RCC 7860 (cell line): ENCODE measurements at regions not wholly inside any gene's neighbourhood (a gene's known extent, or its start where the extent isn't known, plus 50 kb on each side); places are given as distances from the start of the nearest gene placed in this dataset.
A peak's percentile ranks its signal among the peaks of the same experiment; 100 is the strongest.

Experiments
- DNase-seq: peaks from one replicate; pipeline ENCODE4 v3.0.0-alpha.2; 2015; ENCODE audit warnings: low spot score
- FAIRE-seq: peaks from 2 replicates; lab custom pipeline; 2012; peaks lifted over from hg19 to GRCh38; lab: Jason Lieb, UNC

- DNase-seq (no peak), FAIRE-seq (no peak)
These were observed 477.2 kb downstream of the GPAM start for GRCh38 chr10:111706331-111706730.

GRCh38 chr10:111707076-111707475 is 476.5 kb downstream of the GPAM start:
- DNase-seq (no peak), FAIRE-seq (no peak)

- DNase-seq, result no peak
- no peak for FAIRE-seq
These were observed 474.0 kb downstream of the GPAM start for GRCh38 chr10:111709603-111710002.

- DNase-seq, result no peak
- FAIRE-seq, result no peak
These were observed 467.5 kb downstream of the GPAM start for GRCh38 chr10:111716032-111716431.

GRCh38 chr10:111724121-111724520 is 459.4 kb downstream of the GPAM start:
- DNase-seq (no peak), FAIRE-seq (no peak)

GRCh38 chr10:111725050-111725449 is 458.5 kb downstream of the GPAM start:
- FAIRE-seq, result no peak
- DNase-seq, result no peak

- DNase-seq (no peak), FAIRE-seq (no peak)
These were observed 451.3 kb downstream of the GPAM start for GRCh38 chr10:111732166-111732785.

- DNase-seq (no peak), FAIRE-seq (no peak)
These were observed 444.3 kb downstream of the GPAM start for GRCh38 chr10:111739125-111739873.

GRCh38 chr10:111739874-111740139 is 443.8 kb downstream of the GPAM start:
- FAIRE-seq (no peak), DNase-seq (no peak)

GRCh38 chr10:111745982-111746381 is 437.6 kb downstream of the GPAM start:
- DNase-seq (no peak), FAIRE-seq (no peak)

- DNase-seq (no peak), FAIRE-seq (no peak)
These were observed 435.8 kb downstream of the GPAM start for GRCh38 chr10:111747751-111748150.

GRCh38 chr10:111748184-111748583 is 435.4 kb downstream of the GPAM start:
- peak; percentile 40 for FAIRE-seq
- DNase-seq, result no peak

GRCh38 chr10:111750165-111750849 is 433.3 kb downstream of the GPAM start:
- FAIRE-seq (no peak), DNase-seq (no peak)

GRCh38 chr10:111756217-111757061 is 427.1 kb downstream of the GPAM start:
- FAIRE-seq (no peak), DNase-seq (no peak)

- FAIRE-seq, result no peak
- DNase-seq, result no peak
These were observed 425.0 kb downstream of the GPAM start for GRCh38 chr10:111758593-111758992.

- DNase-seq, result no peak
- FAIRE-seq, result no peak
These were observed 421.5 kb downstream of the GPAM start for GRCh38 chr10:111762114-111762513.

- no peak for FAIRE-seq
These were observed 418.3 kb downstream of the GPAM start for GRCh38 chr10:111765216-111765615.

GRCh38 chr10:111766464-111766863 is 417.1 kb downstream of the GPAM start:
- FAIRE-seq, result no peak
- DNase-seq, result no peak

More at GRCh38 chr10:111765216-111765615, 418.3 kb downstream of the GPAM start:
- no peak for DNase-seq

GRCh38 chr10:111767661-111768060 is 415.9 kb downstream of the GPAM start:
- FAIRE-seq, result no peak
- no peak for DNase-seq

GRCh38 chr10:111773950-111774349 is 409.6 kb downstream of the GPAM start:
- no peak for DNase-seq
- no peak for FAIRE-seq

- no peak for FAIRE-seq
- no peak for DNase-seq
These were observed 409.1 kb downstream of the GPAM start for GRCh38 chr10:111774486-111774885.
